Neural progenitor cell (in vitro differentiated cells): ENCODE measurements at regions not wholly inside any gene's neighbourhood (a gene's known extent, or its start where the extent isn't known, plus 50 kb on each side); places are given as distances from the start of the nearest gene placed in this dataset.

Experiments used
- DNase-seq: peaks from one replicate; pipeline ENCODE4 v3.0.0-alpha.2; 2016; ENCODE audit warnings: low spot score
- H2AFZ ChIP-seq: fragments of 200-600 bp; sonication (generic); replicated peaks from 2 replicates; pipeline ENCODE4 v1.6.1; 2016; ENCODE audit warnings: antibody characterized with exemption
- H3F3A ChIP-seq: fragments of 200-600 bp; sonication (generic); 2 replicates; pipeline ENCODE4 v1.6.1; 2016; ENCODE audit warnings: antibody characterized with exemption, low read depth
- H3K27ac ChIP-seq: fragments of 200-600 bp; sonication (generic); 2 replicates; pipeline ENCODE4 v1.5.1; 2016; ENCODE audit warnings: mild to moderate bottlenecking
- H3K27me3 ChIP-seq: fragments of 200-600 bp; sonication (generic); 2 replicates; pipeline ENCODE4 v1.6.1; 2016; ENCODE audit warnings: mild to moderate bottlenecking, moderate library complexity
- H3K36me3 ChIP-seq: fragments of 200-600 bp; sonication (generic); 2 replicates; pipeline ENCODE4 v1.5.1; 2016
- H3K4me1 ChIP-seq: fragments of 200-600 bp; sonication (generic); 2 replicates; pipeline ENCODE4 v1.6.1; 2016; ENCODE audit warnings: mixed run types
- H3K4me2 ChIP-seq: fragments of 200-600 bp; sonication (generic); 2 replicates; pipeline ENCODE4 v1.6.1; 2016
- H3K4me3 ChIP-seq: fragments of 200-600 bp; sonication (generic); 2 replicates; pipeline ENCODE4 v1.5.1; 2016
- H3K79me2 ChIP-seq: fragments of 200-600 bp; sonication (generic); 2 replicates; pipeline ENCODE4 v1.6.1; 2016; ENCODE audit warnings: low read depth
- H3K9ac ChIP-seq: fragments of 200-600 bp; sonication (generic); 2 replicates; pipeline ENCODE4 v1.6.1; 2016
- H3K9me3 ChIP-seq: fragments of 200-600 bp; sonication (generic); 2 replicates; pipeline ENCODE4 v1.5.1; 2016; ENCODE audit warnings: low read depth
- H4K20me1 ChIP-seq: fragments of 200-600 bp; sonication (generic); 2 replicates; pipeline ENCODE4 v1.6.1; 2016; ENCODE audit warnings: low read depth
- H3K27ac Mint-ChIP-seq: 3 replicates; pipeline ENCODE4 v1.8.0; 2021; ENCODE audit warnings: mixed read lengths
- H3K27me3 Mint-ChIP-seq: 2 replicates; pipeline ENCODE4 v1.8.0; 2022; ENCODE audit warnings: low read depth, mild to moderate bottlenecking, inconsistent platforms, moderate library complexity, mixed read lengths; ENCODE audit not compliant: insufficient read depth
- H3K36me3 Mint-ChIP-seq: 3 replicates; pipeline ENCODE4 v1.8.0; 2021; ENCODE audit warnings: mixed read lengths
- H3K4me1 Mint-ChIP-seq: 3 replicates; pipeline ENCODE4 v1.8.0; 2021; ENCODE audit warnings: mixed read lengths
- H3K4me3 Mint-ChIP-seq: 3 replicates; pipeline ENCODE4 v1.8.0; 2021; ENCODE audit warnings: mild to moderate bottlenecking, moderate library complexity, mixed read lengths
- H3K9me3 Mint-ChIP-seq: 3 replicates; pipeline ENCODE4 v1.8.0; 2020; ENCODE audit warnings: mixed read lengths
- EZH2 ChIP-seq: fragments of 200-600 bp; sonication (generic); IDR thresholded peaks from 2 replicates; pipeline ENCODE4 v1.6.1; 2017; ENCODE audit warnings: antibody characterized with exemption, mild to moderate bottlenecking, moderate library complexity
- EZH2phosphoT487 ChIP-seq: fragments of 200-600 bp; sonication (generic); IDR thresholded peaks from 2 replicates; pipeline ENCODE4 v1.6.1; 2017; ENCODE audit warnings: antibody characterized with exemption
- TF ChIP-seq, protein P1 (sequence below): fragments of 200-600 bp; sonication (generic); IDR thresholded peaks from 2 replicates; pipeline ENCODE4 v1.5.1; 2017; ENCODE audit warnings: antibody characterized with exemption, mild to moderate bottlenecking

DNA sequence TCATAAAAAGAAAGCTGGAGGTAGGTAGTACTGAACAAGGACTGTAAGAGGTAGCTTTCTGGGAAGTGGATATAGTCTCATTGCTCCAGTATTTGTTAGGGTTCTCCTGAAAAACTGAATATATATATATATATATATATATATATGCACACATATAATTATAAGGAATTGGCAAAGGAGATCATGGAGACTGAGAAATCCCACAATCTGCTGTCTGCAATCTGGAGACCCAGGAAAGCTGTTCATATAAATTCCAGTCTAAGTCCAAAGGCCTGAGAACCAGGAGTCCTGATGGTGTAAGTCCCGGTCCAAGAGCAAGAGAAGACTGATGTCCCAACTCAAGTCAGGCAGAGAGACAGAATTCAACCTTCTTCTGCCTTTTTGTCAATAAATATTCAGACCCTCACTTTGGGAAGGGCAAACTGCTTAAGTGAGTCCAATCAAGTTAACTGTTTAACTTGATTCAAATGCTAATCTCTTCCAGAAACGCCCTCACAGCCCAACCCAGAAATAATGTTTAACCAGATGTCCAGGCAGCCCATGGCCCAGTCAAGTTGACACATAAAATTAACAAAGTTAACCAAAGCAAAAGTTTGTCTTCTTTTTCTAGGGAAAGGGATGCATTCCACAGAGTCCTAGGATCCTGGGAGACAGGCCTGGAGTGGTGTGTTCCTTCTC is 225.3 kb upstream of the KAZN start:
- Histone ChIP-seq H3K4me3 (no peak overlapping the region), H4K20me1 (no peaks in the 10 kb centered on the region), H3K79me2 (no peaks in the 10 kb centered on the region), H3K27ac (no peak overlapping the region), H3K9ac (no peak overlapping the region), H3K27me3 (no peaks in the 10 kb centered on the region), H2AFZ (no peak overlapping the region), H3K36me3 (no peaks in the 10 kb centered on the region), H3F3A (no peaks in the 10 kb centered on the region), H3K9me3 (no peaks in the 10 kb centered on the region), H3K4me1 (no peaks in the 10 kb centered on the region), H3K4me2 (no peak overlapping the region)
- no peak for DNase-seq
- TF ChIP-seq EZH2phosphoT487 (no peak), EZH2 (no peak)
- TF ChIP-seq, protein P1, sequence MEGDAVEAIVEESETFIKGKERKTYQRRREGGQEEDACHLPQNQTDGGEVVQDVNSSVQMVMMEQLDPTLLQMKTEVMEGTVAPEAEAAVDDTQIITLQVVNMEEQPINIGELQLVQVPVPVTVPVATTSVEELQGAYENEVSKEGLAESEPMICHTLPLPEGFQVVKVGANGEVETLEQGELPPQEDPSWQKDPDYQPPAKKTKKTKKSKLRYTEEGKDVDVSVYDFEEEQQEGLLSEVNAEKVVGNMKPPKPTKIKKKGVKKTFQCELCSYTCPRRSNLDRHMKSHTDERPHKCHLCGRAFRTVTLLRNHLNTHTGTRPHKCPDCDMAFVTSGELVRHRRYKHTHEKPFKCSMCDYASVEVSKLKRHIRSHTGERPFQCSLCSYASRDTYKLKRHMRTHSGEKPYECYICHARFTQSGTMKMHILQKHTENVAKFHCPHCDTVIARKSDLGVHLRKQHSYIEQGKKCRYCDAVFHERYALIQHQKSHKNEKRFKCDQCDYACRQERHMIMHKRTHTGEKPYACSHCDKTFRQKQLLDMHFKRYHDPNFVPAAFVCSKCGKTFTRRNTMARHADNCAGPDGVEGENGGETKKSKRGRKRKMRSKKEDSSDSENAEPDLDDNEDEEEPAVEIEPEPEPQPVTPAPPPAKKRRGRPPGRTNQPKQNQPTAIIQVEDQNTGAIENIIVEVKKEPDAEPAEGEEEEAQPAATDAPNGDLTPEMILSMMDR = no peak
- no peak overlapping the region for H3K27ac Mint-ChIP-seq
- peaks cover 9% of the 10 kb centered on the region for H3K9me3 Mint-ChIP-seq
- H3K27me3 Mint-ChIP-seq = peaks cover 3% of the 10 kb centered on the region
- H3K36me3 Mint-ChIP-seq = no peaks in the 10 kb centered on the region
- H3K4me3 Mint-ChIP-seq = no peak overlapping the region
- peaks cover 19% of the 10 kb centered on the region for H3K4me1 Mint-ChIP-seq

DNA sequence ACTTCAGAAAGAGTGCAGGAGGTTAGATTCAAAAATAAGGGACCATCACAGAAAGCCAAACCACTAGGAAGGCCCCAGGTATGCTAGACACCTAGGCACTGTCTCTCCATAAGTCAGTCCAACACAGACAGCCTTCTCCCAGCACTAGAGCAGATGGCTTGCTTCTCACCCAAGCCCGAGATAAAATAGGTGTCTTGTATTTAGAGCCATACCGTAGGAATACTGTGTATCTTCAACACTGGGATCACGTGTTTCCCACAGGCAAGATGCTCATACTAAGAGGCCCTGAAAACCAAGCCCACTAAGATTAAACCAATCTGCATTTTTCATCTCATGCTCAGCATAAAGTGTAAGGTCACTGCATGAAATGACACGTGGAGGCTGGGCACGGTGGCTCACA is 223.3 kb upstream of the KAZN start:
- Mint-ChIP-seq H3K4me3 (no peak overlapping the region), H3K9me3 (peaks cover 18% of the 10 kb centered on the region), H3K36me3 (no peaks in the 10 kb centered on the region), H3K27ac (no peak overlapping the region), H3K27me3 (no peaks in the 10 kb centered on the region), H3K4me1 (peaks cover 13% of the 10 kb centered on the region)
- H3K27ac ChIP-seq = no peak overlapping the region
- H3F3A ChIP-seq = no peaks in the 10 kb centered on the region
- no peak for DNase-seq
- TF ChIP-seq EZH2 (no peak), EZH2phosphoT487 (no peak)
- TF ChIP-seq, protein P1 = no peak
- no peaks in the 10 kb centered on the region for H4K20me1 ChIP-seq
- no peaks in the 10 kb centered on the region for H3K36me3 ChIP-seq
- no peak overlapping the region for H2AFZ ChIP-seq
- no peaks in the 10 kb centered on the region for H3K79me2 ChIP-seq
- H3K9ac ChIP-seq = no peak overlapping the region
- no peaks in the 10 kb centered on the region for H3K9me3 ChIP-seq
- no peaks in the 10 kb centered on the region for H3K27me3 ChIP-seq
- H3K4me1 ChIP-seq = no peaks in the 10 kb centered on the region
- H3K4me2 ChIP-seq = no peak overlapping the region
- H3K4me3 ChIP-seq = no peak overlapping the region

DNA sequence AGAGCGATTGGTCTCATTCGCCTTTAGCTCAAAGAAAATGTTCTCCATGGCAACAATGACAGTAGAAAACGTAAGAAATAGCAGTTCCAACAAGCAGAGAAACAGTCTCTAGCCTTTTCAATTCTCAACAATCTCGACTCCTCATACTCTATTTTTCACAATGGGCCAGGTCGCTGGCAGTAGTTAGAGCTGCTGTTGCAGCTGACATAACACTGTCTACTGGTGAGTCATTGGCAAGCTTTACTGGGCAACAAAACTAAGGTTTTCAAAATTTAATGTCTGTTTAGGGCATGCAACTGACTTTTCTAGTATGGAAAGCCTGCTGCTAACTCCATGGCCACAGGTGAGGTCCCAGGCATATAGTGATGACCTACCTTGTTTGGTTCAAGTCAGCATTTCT is 221.1 kb upstream of the KAZN start:
- no peak overlapping the region for H3K27ac ChIP-seq
- TF ChIP-seq EZH2 = no peak
- no peak for TF ChIP-seq EZH2phosphoT487
- TF ChIP-seq, protein P1 = no peak
- no peak overlapping the region for H2AFZ ChIP-seq
- Mint-ChIP-seq H3K4me1 (peaks cover 3% of the 10 kb centered on the region), H3K4me3 (no peak overlapping the region), H3K36me3 (peaks cover 2% of the 10 kb centered on the region), H3K27me3 (no peaks in the 10 kb centered on the region), H3K27ac (no peak overlapping the region), H3K9me3 (peaks cover 33% of the 10 kb centered on the region)
- H3K4me3 ChIP-seq = no peak overlapping the region
- no peak overlapping the region for H3K4me2 ChIP-seq
- H3K79me2 ChIP-seq = no peaks in the 10 kb centered on the region
- H3K36me3 ChIP-seq = no peaks in the 10 kb centered on the region
- H3K27me3 ChIP-seq = no peaks in the 10 kb centered on the region
- no peak overlapping the region for H3K9ac ChIP-seq
- no peaks in the 10 kb centered on the region for H4K20me1 ChIP-seq
- no peaks in the 10 kb centered on the region for H3F3A ChIP-seq
- no peaks in the 10 kb centered on the region for H3K9me3 ChIP-seq
- H3K4me1 ChIP-seq = no peaks in the 10 kb centered on the region
- no peak for DNase-seq
